ENCODE measurements at regions not wholly inside any gene's neighbourhood (a gene's known extent, or its start where the extent isn't known, plus 50 kb on each side); places are given as distances from the start of the nearest gene placed in this dataset.

- TF ChIP-seq TRIM25 (IDR thresholded peaks at IDR 0.05; ENCODE audit: borderline replicate concordance) = no peak
- no peak for TF ChIP-seq PREB (CRISPR knock-in tag; IDR thresholded peaks at IDR 0.05)
- TF ChIP-seq FOXA1 (IDR thresholded peaks at IDR 0.05; ENCODE audit: borderline replicate concordance) = no peak
- no peak for TF ChIP-seq POLR2AphosphoS5 (IDR thresholded peaks at IDR 0.05; ENCODE audit: control insufficient read depth, insufficient read depth, low read depth, low read length)
- no peak for TF ChIP-seq CTCF (IDR thresholded peaks at IDR 0.05 in 2 of 3, conservative IDR thresholded peaks at IDR 0.05 in 1 of 3; ENCODE audit: insufficient read depth in 2 of 3, low read depth in 1 of 3, low read length in 3 of 3)
- TF ChIP-seq MAX (CRISPR knock-in tag; IDR thresholded peaks at IDR 0.05) = no peak
- no peak for TF ChIP-seq EZH2 (IDR thresholded peaks at IDR 0.05; ENCODE audit: borderline replicate concordance, low read depth, low read length)
- TF ChIP-seq CREB1 (IDR thresholded peaks at IDR 0.05) = no peak
- TF ChIP-seq CREB1 (CRISPR knock-in tag; IDR thresholded peaks at IDR 0.05) = no peak
- no peak for TF ChIP-seq POLR2A (conservative IDR thresholded peaks at IDR 0.05)
- TF ChIP-seq ZBTB7A (IDR thresholded peaks at IDR 0.05; ENCODE audit: borderline replicate concordance, control insufficient read depth, low read depth, low read length) = no peak
- TF ChIP-seq BCL6 (CRISPR knock-in tag; IDR thresholded peaks at IDR 0.05) = no peak
- TF ChIP-seq KLF1 (tag; IDR thresholded peaks at IDR 0.05) = no peak
- TF ChIP-seq CCAR2 (IDR thresholded peaks at IDR 0.05; ENCODE audit: low read depth, low read length) = no peak
- no peak for TF ChIP-seq JUND (IDR thresholded peaks at IDR 0.05; ENCODE audit: borderline replicate concordance, low read depth, low read length)
- TF ChIP-seq JUND (tag; IDR thresholded peaks at IDR 0.05; ENCODE audit: borderline replicate concordance, low read depth, low read length) = no peak
Observed at GRCh38 chr4:173852775-173853174, 322.7 kb upstream of the HAND2 start.

All from K562 (cell line).